Ureter (tissue), 1 donor: ENCODE measurements at regions not wholly inside any gene's neighbourhood (a gene's known extent, or its start where the extent isn't known, plus 50 kb on each side); places are given as distances from the start of the nearest gene placed in this dataset.

ENCODE experiments used
- DNase-seq: peaks from one replicate; pipeline ENCODE4 v3.0.0-alpha.2; 2020; ENCODE audit warnings: low spot score
- donor health status: DM: yes; HTN: yes; CAD: no.

GRCh38 chr16:74094962-74095361, 201.7 kb upstream of the PSMD7 start:
- no peak for DNase-seq

GRCh38 chr16:74094514-74094913, 202.1 kb upstream of the PSMD7 start:
- DNase-seq = no peak

GRCh38 chr16:74092336-74092735, 204.3 kb upstream of the PSMD7 start:
- no peak for DNase-seq

GRCh38 chr16:74090871-74091270, 205.7 kb upstream of the PSMD7 start:
- no peak for DNase-seq

GRCh38 chr16:74083541-74083940, 213.1 kb upstream of the PSMD7 start:
- no peak for DNase-seq

GRCh38 chr16:74080311-74080710, 216.3 kb upstream of the PSMD7 start:
- DNase-seq = no peak

- no peak for DNase-seq
Measured at GRCh38 chr16:74079232-74079586, 217.4 kb upstream of the PSMD7 start.

- DNase-seq = no peak
Measured at GRCh38 chr16:74078511-74079231, 217.9 kb upstream of the PSMD7 start.

- no peak for DNase-seq
Measured at GRCh38 chr16:74076568-74076967, 220.0 kb upstream of the PSMD7 start.

GRCh38 chr16:74075393-74075792, 221.2 kb upstream of the PSMD7 start:
- DNase-seq = no peak

GRCh38 chr16:74073456-74073855, 223.2 kb upstream of the PSMD7 start:
- no peak for DNase-seq

GRCh38 chr16:74071996-74072535, 224.5 kb upstream of the PSMD7 start:
- DNase-seq = no peak

GRCh38 chr16:74070237-74070636, 226.4 kb upstream of the PSMD7 start:
- no peak for DNase-seq

- no peak for DNase-seq
Measured at GRCh38 chr16:74064120-74064735, 232.4 kb upstream of the PSMD7 start.

- no peak for DNase-seq
Measured at GRCh38 chr16:74053826-74054225, 242.8 kb upstream of the PSMD7 start.

GRCh38 chr16:74053312-74053711, 243.3 kb upstream of the PSMD7 start:
- DNase-seq = no peak

GRCh38 chr16:74052016-74052415, 244.6 kb upstream of the PSMD7 start:
- no peak for DNase-seq

- DNase-seq = no peak
Measured at GRCh38 chr16:74049027-74049426, 247.6 kb upstream of the PSMD7 start.

- no peak for DNase-seq
Measured at GRCh38 chr16:74046524-74046923, 250.1 kb upstream of the PSMD7 start.

- DNase-seq = no peak
Measured at GRCh38 chr16:74045513-74045912, 251.1 kb upstream of the PSMD7 start.

GRCh38 chr16:74035816-74036215, 260.8 kb upstream of the PSMD7 start:
- DNase-seq = no peak

- DNase-seq = no peak
Measured at GRCh38 chr16:74034862-74035261, 261.8 kb upstream of the PSMD7 start.

GRCh38 chr16:74034200-74034599, 262.4 kb upstream of the PSMD7 start:
- DNase-seq = no peak
